Endothelial cell of umbilical vein (primary cell): ENCODE measurements at regions not wholly inside any gene's neighbourhood (a gene's known extent, or its start where the extent isn't known, plus 50 kb on each side); places are given as distances from the start of the nearest gene placed in this dataset.

Source experiments
- BruUV-seq: library from RNA; stranded (reverse); fragments of 400-500 nt; replicated peaks from 2 replicates; lab custom pipeline; 2021; lab: Mats Ljungman, UMichigan
- CTCF ChIA-PET: fragments of 300-600, 350-600 bp; sonication (Branson Sonifier 250); formaldehyde crosslinking; loops from one replicate; lab custom pipeline; 2021; ENCODE audit warnings: antibody characterized with exemption, inconsistent platforms; lab: Charles Lee
- POLR2A ChIA-PET: fragments of 300-600, 350-600 bp; sonication (Branson Sonifier 250); formaldehyde crosslinking; loops from one replicate; lab custom pipeline; 2021; ENCODE audit warnings: antibody characterized with exemption, inconsistent platforms; lab: Charles Lee
- DNase-seq: peaks from one replicate; pipeline ENCODE4 v3.0.0-alpha.2; 2011; ENCODE audit warnings: low read depth, low spot score
- FAIRE-seq: peaks from 2 replicates; lab custom pipeline; 2011; peaks lifted over from hg19 to GRCh38; lab: Jason Lieb, UNC
- H2AFZ ChIP-seq: 2 replicates; pipeline ENCODE4 v1.6.0; 2012; ENCODE audit warnings: low read depth, low read length, control low read depth, inconsistent platforms
- H3K27ac ChIP-seq: 2 replicates; pipeline ENCODE4 v1.5.1; 2011; ENCODE audit warnings: low read depth, mild to moderate bottlenecking, control low read depth, low read length, moderate library complexity; ENCODE audit not compliant: insufficient read depth
- H3K27me3 ChIP-seq, 2 experiments: 2 replicates each; pipeline versions ENCODE4 v1.6.0 to v1.6.1; 2011; ENCODE audit warnings: low read length in 2 of 2, mixed read lengths in 1 of 2; ENCODE audit not compliant: control insufficient read depth in 2 of 2, insufficient read depth in 2 of 2
- H3K36me3 ChIP-seq, 2 experiments: 2 replicates in 1 of 2; 3 replicates in 1 of 2; pipeline ENCODE4 v1.5.1; 2011; ENCODE audit warnings: low read length in 2 of 2, mild to moderate bottlenecking in 1 of 2, moderate library complexity in 1 of 2; ENCODE audit not compliant: control insufficient read depth in 2 of 2, insufficient read depth in 2 of 2; ENCODE audit errors: extremely low read depth in 1 of 2
- H3K4me1 ChIP-seq: 3 replicates; pipeline ENCODE4 v1.5.1; 2011; ENCODE audit warnings: mild to moderate bottlenecking, low read length; ENCODE audit not compliant: control insufficient read depth, insufficient read depth; ENCODE audit errors: extremely low read depth
- H3K4me2 ChIP-seq: 2 replicates; pipeline ENCODE4 v1.6.1; 2011; ENCODE audit warnings: low read length, control low read depth, mixed read lengths; ENCODE audit not compliant: insufficient read depth
- H3K4me3 ChIP-seq, 3 experiments: fragments of 200-600 bp in 1 of 3; sonication (generic), shearing (Covaris generic) in 1 of 3; replicated peaks in 1 of 3; 2 replicates each; pipeline ENCODE4 v1.5.1; 2011 to 2016; ENCODE audit warnings: control low read depth in 3 of 3, low read length in 3 of 3, mild to moderate bottlenecking in 2 of 3, inconsistent platforms in 1 of 3, low read depth in 1 of 3, moderate library complexity in 1 of 3; ENCODE audit not compliant: insufficient read depth in 1 of 3
- H3K79me2 ChIP-seq: 2 replicates; pipeline ENCODE4 v1.6.0; 2012; ENCODE audit warnings: low read length, inconsistent platforms; ENCODE audit not compliant: control insufficient read depth, insufficient read depth
- H3K9ac ChIP-seq: replicated peaks from 2 replicates; pipeline ENCODE3; 2011; ENCODE audit warnings: low read length, control low read depth; ENCODE audit not compliant: insufficient read depth; ENCODE audit errors: extremely low read depth
- H3K9me1 ChIP-seq: replicated peaks from 3 replicates; pipeline ENCODE4 v1.6.0; 2011; ENCODE audit warnings: mild to moderate bottlenecking, low read length; ENCODE audit not compliant: control insufficient read depth, insufficient read depth; ENCODE audit errors: extremely low read depth
- H3K9me3 ChIP-seq: replicated peaks from 2 replicates; pipeline ENCODE4 v1.5.1; 2012; ENCODE audit warnings: low read length, inconsistent platforms; ENCODE audit not compliant: control insufficient read depth, insufficient read depth
- H4K20me1 ChIP-seq: replicated peaks from 2 replicates; pipeline ENCODE3; 2011; ENCODE audit warnings: mild to moderate bottlenecking, low read length; ENCODE audit not compliant: control insufficient read depth, insufficient read depth; ENCODE audit errors: extremely low read depth
- EZH2 ChIP-seq: IDR thresholded peaks from 2 replicates; pipeline ENCODE4 v1.6.1; 2012; ENCODE audit warnings: borderline replicate concordance, low read depth, mild to moderate bottlenecking, moderate library complexity, low read length, inconsistent platforms; ENCODE audit not compliant: severe bottlenecking
- FOS ChIP-seq: IDR thresholded peaks from 2 replicates; pipeline ENCODE4 v1.6.1; 2011; ENCODE audit warnings: mild to moderate bottlenecking, low read length, moderate library complexity, borderline replicate concordance; ENCODE audit not compliant: insufficient read depth
- GATA2 ChIP-seq: IDR thresholded peaks from 2 replicates; pipeline ENCODE4 v1.7.0; 2011; ENCODE audit warnings: low read depth, mild to moderate bottlenecking, moderate library complexity, mixed read lengths, low read length; ENCODE audit not compliant: insufficient read length, insufficient read depth
- JUN ChIP-seq: IDR thresholded peaks from 2 replicates; pipeline ENCODE4 v1.6.1; 2011; ENCODE audit warnings: borderline replicate concordance, low read depth; ENCODE audit not compliant: insufficient read length, insufficient read depth
- MYC ChIP-seq: IDR thresholded peaks from one replicate; pipeline ENCODE4 v1.6.1; 2011; ENCODE audit warnings: mild to moderate bottlenecking, low read depth, low read length
- POLR2A ChIP-seq: IDR thresholded peaks from 2 replicates; pipeline ENCODE4 v1.6.1; 2012; ENCODE audit warnings: low read depth, mild to moderate bottlenecking, control low read depth, low read length
- POLR2AphosphoS5 ChIP-seq: IDR thresholded peaks from 2 replicates; pipeline ENCODE4 v1.6.1; 2012; ENCODE audit warnings: low read depth, mild to moderate bottlenecking, control low read depth, low read length, moderate library complexity; ENCODE audit not compliant: insufficient read depth
- dilution Hi-C: fragments of 300-500 bp; cut with MboI; formaldehyde crosslinking; loops from one replicate; pipeline ENCODE4 v1.15.0; 2019; ENCODE audit warnings: low sequenced_read_pairs; ENCODE audit not compliant: extremely low pct_ligation_motif_present
- intact Hi-C: fragments of 100-400 bp; cut with micrococcal nuclease; formaldehyde crosslinking; loops from one replicate; pipeline ENCODE4 v1.10.0; 2022
- TF ChIP-seq, protein P1 (sequence below): IDR thresholded peaks from 2 replicates; pipeline ENCODE4 v1.6.1; 2011; ENCODE audit not compliant: insufficient read depth, insufficient read length
- TF ChIP-seq, protein P2 (sequence below), 2 donors: IDR thresholded peaks; 1 replicate in 1 of 2; 2 replicates in 1 of 2; pipeline ENCODE4 v1.5.1; 2011; ENCODE audit warnings: low read length in 2 of 2, mild to moderate bottlenecking in 2 of 2, moderate library complexity in 2 of 2, control low read depth in 1 of 2, inconsistent platforms in 1 of 2, low read depth in 1 of 2; ENCODE audit not compliant: insufficient read depth in 1 of 2; ENCODE audit errors: extremely low read depth in 1 of 2

DNA sequence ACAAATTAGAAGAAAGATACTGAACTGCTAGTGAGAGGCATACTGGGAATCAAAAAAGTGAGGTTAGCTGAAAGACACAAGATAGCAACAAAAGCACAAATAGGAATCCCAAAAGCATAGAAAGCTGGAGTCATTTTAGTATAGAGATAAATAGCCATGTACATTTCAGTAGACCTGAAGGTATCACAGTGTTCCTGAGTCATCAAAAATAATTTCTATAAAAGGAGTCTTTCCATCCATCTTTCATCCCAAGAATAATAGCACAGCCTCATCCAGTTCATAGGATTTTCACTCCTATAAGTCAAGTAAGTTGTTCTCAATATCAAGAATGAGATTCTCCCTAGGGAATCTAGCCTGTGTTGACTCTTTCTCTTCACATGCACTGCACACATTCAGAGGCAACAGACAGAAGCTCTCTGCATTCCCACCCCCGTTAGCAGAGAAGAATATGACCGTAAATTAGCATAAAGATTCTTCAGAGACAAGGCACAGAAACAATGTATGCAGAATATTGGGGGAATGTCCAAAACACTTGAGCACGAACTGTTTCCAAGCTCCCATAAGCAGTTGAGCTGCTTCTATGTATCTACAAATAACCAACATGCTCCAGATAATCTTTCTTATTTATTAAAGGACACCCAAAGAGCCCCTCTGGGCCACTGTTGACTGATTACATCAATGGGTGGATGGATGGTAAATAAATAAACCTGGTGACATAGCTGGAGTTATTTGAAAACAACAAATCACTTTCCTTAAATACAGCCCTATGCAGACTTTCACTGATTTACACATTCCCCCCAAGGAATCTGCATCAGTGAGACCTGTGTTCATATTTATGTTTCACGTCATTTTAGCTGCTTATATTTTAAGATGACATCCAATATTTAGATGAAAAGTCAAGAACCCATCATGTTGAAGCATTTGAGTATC is 174.5 kb upstream of the PKDCC start:
- no peak overlapping the region for H2AFZ ChIP-seq
- no peaks in the 10 kb centered on the region for H4K20me1 ChIP-seq
- DNase-seq (no peak), FAIRE-seq (no peak)
- intact Hi-C loops: no loop called here
- no peaks in the 10 kb centered on the region for H3K36me3 ChIP-seq
- H3K9me3 ChIP-seq: no peaks in the 10 kb centered on the region
- H3K79me2 ChIP-seq: no peaks in the 10 kb centered on the region
- no peaks in the 10 kb centered on the region for H3K9me1 ChIP-seq
- ChIA-PET POLR2A (interaction anchor here (0.6 kb wide), 1 partner anchor 16 kb away, joined by 3 read pairs; no protein-coding TSS in a partner anchor), CTCF (interaction anchor here (0.8 to 9.9 kb wide), 7 partner anchors 9 to 212 kb away, joined by 3 to 625 read pairs (median 3); partner anchors contain the start of gene PKDCC)
- no peak overlapping the region for H3K4me3 ChIP-seq
- H3K27me3 ChIP-seq: peaks cover 0 to 2% of the 10 kb centered on the region in 2 experiments
- no peaks in the 10 kb centered on the region for H3K4me1 ChIP-seq
- no peak for TF ChIP-seq MYC
- TF ChIP-seq JUN: no peak
- TF ChIP-seq POLR2A: no peak
- TF ChIP-seq POLR2AphosphoS5: no peak
- TF ChIP-seq EZH2: no peak
- TF ChIP-seq FOS: no peak
- TF ChIP-seq, protein P1, sequence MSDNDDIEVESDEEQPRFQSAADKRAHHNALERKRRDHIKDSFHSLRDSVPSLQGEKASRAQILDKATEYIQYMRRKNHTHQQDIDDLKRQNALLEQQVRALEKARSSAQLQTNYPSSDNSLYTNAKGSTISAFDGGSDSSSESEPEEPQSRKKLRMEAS: no peak
- no peak for TF ChIP-seq GATA2
- TF ChIP-seq, protein P2, sequence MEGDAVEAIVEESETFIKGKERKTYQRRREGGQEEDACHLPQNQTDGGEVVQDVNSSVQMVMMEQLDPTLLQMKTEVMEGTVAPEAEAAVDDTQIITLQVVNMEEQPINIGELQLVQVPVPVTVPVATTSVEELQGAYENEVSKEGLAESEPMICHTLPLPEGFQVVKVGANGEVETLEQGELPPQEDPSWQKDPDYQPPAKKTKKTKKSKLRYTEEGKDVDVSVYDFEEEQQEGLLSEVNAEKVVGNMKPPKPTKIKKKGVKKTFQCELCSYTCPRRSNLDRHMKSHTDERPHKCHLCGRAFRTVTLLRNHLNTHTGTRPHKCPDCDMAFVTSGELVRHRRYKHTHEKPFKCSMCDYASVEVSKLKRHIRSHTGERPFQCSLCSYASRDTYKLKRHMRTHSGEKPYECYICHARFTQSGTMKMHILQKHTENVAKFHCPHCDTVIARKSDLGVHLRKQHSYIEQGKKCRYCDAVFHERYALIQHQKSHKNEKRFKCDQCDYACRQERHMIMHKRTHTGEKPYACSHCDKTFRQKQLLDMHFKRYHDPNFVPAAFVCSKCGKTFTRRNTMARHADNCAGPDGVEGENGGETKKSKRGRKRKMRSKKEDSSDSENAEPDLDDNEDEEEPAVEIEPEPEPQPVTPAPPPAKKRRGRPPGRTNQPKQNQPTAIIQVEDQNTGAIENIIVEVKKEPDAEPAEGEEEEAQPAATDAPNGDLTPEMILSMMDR (IDR thresholded peaks at IDR 0.05; ENCODE audit: extremely low read depth in 1 of 2, insufficient read depth in 1 of 2, low read depth in 1 of 2, low read length in 2 of 2): no peak
- H3K27ac ChIP-seq: no peak overlapping the region
- no peak overlapping the region for H3K4me2 ChIP-seq
- dilution Hi-C loops: loop anchor here (25.0 kb wide), 1 partner anchor 214 kb away; no protein-coding TSS in a partner anchor
- no TSS peak for BruUV-seq
- no peak overlapping the region for H3K9ac ChIP-seq
